ENCODE measurements at regions not wholly inside any gene's neighbourhood (a gene's known extent, or its start where the extent isn't known, plus 50 kb on each side); places are given as distances from the start of the nearest gene placed in this dataset.

- TF ChIP-seq, protein P1, sequence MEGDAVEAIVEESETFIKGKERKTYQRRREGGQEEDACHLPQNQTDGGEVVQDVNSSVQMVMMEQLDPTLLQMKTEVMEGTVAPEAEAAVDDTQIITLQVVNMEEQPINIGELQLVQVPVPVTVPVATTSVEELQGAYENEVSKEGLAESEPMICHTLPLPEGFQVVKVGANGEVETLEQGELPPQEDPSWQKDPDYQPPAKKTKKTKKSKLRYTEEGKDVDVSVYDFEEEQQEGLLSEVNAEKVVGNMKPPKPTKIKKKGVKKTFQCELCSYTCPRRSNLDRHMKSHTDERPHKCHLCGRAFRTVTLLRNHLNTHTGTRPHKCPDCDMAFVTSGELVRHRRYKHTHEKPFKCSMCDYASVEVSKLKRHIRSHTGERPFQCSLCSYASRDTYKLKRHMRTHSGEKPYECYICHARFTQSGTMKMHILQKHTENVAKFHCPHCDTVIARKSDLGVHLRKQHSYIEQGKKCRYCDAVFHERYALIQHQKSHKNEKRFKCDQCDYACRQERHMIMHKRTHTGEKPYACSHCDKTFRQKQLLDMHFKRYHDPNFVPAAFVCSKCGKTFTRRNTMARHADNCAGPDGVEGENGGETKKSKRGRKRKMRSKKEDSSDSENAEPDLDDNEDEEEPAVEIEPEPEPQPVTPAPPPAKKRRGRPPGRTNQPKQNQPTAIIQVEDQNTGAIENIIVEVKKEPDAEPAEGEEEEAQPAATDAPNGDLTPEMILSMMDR (IDR thresholded peaks at IDR 0.05), result no peak
- TF ChIP-seq POLR2A (IDR thresholded peaks at IDR 0.05), result no peak
Measured at GRCh38 chr2:103166456-103167324, 404.9 kb downstream of the TMEM182 start.
